SK-N-SH (cell line): ENCODE measurements at regions not wholly inside any gene's neighbourhood (a gene's known extent, or its start where the extent isn't known, plus 50 kb on each side); places are given as distances from the start of the nearest gene placed in this dataset.

ENCODE experiments used
- CTCF ChIP-seq: fragments of 200-600 bp; sonication (generic); IDR thresholded peaks from 2 replicates; pipeline ENCODE4 v1.6.1; 2017; ENCODE audit warnings: antibody characterized with exemption, mild to moderate bottlenecking, moderate library complexity
- FOXM1 ChIP-seq: IDR thresholded peaks from 2 replicates; pipeline ENCODE4 v1.4.0; 2012; ENCODE audit warnings: low read depth, mild to moderate bottlenecking
- POLR2AphosphoS5 ChIP-seq: IDR thresholded peaks from 2 replicates; pipeline ENCODE4 v1.6.1; 2012; ENCODE audit warnings: low read depth, low read length
- TEAD4 ChIP-seq: IDR thresholded peaks from 2 replicates; pipeline ENCODE4 v1.4.0; 2012; ENCODE audit warnings: mild to moderate bottlenecking, borderline replicate concordance; ENCODE audit not compliant: insufficient read depth

GRCh38 chr2:122034777-122035176, 279.3 kb downstream of the TSN start:
- no peak for TF ChIP-seq CTCF
- no peak for TF ChIP-seq TEAD4
- TF ChIP-seq FOXM1 = no peak
- no peak for TF ChIP-seq POLR2AphosphoS5
